ENCODE measurements at regions not wholly inside any gene's neighbourhood (a gene's known extent, or its start where the extent isn't known, plus 50 kb on each side); places are given as distances from the start of the nearest gene placed in this dataset.

- DNase-seq (ENCODE audit: low read depth in 4 of 4, low spot score in 2 of 4), result no peak
These were observed 184.0 kb upstream of the PARP11 start for GRCh38 chr12:4056910-4057845.

- DNase-seq (ENCODE audit: low read depth in 4 of 4, low spot score in 2 of 4), result no peak
These were observed 181.4 kb upstream of the PARP11 start for GRCh38 chr12:4054630-4055029.

DNA sequence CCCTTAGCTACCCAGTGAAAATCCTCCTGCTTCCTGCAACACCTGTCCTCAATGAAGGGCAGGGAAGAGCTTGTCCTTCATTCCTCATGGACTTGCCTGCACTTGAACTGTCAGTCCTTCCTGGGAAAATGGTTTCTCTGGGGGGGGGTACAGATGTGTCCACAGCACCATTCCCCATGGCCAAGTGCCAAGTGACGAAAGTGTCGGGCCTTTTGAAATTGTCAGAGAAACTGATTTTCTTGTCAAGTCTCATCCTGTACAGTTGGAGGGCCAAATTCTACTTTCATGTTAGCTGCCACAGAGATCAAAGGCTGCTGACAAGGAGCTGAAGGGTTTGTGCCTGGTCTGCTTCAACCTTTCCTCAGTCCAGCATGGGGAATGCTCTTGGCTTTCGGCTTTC lies 179.5 kb upstream of the PARP11 start:
- DNase-seq (ENCODE audit: low read depth in 4 of 4, low spot score in 2 of 4), result no peak

GRCh38 chr12:4051596-4051995 lies 178.4 kb upstream of the PARP11 start:
- no peak for DNase-seq (ENCODE audit: low read depth in 4 of 4, low spot score in 2 of 4)

- no peak for DNase-seq (ENCODE audit: low read depth in 4 of 4, low spot score in 2 of 4)
These were observed 177.1 kb upstream of the PARP11 start for GRCh38 chr12:4050340-4050739.

- DNase-seq (ENCODE audit: low read depth in 4 of 4, low spot score in 2 of 4), result no peak
These were observed 176.3 kb upstream of the PARP11 start for GRCh38 chr12:4049298-4050080.

- DNase-seq (ENCODE audit: low read depth in 4 of 4, low spot score in 2 of 4), result no peak
These were observed 174.2 kb upstream of the PARP11 start for GRCh38 chr12:4047421-4047820.

DNA sequence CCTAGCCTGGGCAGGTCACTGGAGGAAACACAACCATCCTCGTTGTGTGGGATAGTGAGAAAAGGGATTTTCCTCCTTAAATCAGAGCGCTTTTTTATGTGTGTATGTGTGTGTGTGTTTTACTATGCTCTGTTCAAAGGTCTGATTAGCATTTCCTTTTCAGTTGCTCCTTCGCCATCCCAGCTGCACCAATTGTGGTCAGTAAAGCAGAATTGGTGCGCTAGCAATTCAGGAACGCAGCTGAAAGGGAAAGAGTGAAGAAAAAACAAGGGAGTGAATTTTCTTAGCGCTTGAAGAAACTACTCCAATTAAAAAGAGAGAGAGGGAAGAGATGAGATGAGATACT lies 173.3 kb upstream of the PARP11 start:
- DNase-seq (ENCODE audit: low read depth in 4 of 4, low spot score in 2 of 4), result no peak

DNA sequence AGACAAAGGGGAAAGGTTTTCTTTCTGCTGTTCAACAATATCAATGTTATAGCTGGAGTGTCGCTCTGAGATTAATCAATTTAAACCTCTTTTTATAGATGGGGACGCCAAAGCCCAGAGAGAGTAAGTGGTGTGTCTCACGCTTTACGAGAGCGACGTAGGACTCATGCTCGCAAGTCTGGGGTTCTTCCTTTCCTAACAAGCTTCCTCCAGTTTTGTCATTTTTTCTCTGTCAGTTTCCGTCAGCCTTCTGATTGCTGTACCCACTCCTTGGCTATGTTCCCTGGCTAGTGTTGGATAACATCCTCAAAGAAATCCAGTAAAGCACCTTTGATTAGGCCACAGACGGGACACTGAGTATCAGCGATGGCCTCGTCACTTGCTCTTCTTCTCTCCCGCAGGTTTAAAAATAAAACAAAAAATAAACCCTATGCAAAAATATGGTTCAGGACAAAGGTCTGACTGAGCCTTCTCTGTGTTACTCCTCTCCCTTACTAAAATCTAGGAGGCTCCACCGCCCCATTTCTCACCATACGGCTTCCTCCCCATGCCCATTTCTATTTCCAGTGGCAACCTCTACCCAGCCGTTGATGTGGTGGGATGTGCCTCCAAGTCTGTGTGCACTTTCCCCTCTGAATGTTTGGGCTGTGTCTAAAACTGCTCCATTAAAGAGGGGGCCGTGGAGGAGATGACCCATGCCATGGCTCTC lies 172.7 kb upstream of the PARP11 start:
- DNase-seq (ENCODE audit: low read depth in 4 of 4, low spot score in 2 of 4), result no peak

DNA sequence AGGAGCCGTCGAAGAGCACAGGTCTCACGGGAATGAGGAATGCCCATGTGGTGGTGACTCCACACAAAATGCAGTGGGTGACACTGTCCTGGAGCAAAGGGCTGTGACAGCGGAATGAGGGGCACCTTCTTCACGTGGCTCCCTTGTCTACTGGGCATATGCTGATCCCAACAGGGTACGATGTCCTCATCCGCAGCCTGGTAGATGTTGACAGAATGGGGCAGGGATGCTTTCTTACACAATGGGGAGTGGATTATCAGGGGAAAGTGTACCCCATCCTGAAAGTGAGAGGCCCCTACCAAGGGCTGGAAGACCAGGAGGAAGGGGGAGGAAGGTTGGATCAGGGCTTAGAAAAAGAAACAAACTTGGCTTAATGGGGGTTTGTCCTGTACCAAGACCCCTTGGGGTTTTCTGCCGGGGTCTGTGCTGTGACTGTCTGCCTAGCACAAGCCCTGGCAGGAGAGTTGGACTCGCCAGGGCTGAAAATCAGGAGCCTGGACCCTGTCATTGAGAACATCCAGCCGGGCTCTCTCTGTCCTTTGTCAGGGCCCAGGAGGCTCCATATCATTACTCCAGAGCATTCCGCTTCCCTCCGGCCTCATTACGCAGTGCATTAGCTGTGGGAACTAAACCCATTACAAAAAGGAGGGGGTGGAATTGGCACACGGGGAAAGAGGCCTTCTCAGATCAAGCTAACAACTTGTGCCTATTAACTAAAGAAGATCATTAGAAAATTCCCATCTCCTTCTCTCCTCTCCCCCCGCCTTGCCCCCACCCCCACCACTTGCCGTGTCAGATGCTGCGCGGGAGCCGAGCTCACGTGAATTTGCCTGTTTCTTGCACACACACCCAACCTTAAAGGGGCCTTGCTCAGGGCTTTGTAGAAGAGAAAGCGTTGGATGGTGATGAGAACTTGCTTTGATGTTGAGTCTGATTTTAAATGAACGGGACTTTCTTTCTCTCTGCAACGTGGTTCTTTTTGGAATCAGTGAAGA lies 171.8 kb upstream of the PARP11 start:
- DNase-seq (ENCODE audit: low read depth in 4 of 4, low spot score in 2 of 4), result no peak

DNA sequence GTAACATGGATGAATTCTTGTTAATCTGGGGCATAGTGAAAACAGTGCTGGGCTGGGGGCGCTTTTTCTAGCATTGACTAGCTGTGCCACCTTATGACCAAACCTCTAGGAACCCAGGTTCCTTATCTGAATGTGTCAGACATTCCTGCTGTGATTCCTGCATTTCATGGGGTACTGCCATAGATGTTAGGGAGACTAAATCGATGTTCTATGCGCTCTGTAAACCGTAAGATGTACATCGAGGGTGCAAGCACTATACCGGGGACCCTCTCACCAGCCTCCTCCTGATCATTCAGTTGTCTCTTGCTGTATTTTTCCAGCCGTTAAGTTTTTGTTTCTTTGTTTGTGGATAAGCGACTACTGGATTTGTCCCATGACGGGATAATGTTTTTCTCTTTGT lies 170.9 kb upstream of the PARP11 start:
- DNase-seq (ENCODE audit: low read depth in 4 of 4, low spot score in 2 of 4), result no peak

DNA sequence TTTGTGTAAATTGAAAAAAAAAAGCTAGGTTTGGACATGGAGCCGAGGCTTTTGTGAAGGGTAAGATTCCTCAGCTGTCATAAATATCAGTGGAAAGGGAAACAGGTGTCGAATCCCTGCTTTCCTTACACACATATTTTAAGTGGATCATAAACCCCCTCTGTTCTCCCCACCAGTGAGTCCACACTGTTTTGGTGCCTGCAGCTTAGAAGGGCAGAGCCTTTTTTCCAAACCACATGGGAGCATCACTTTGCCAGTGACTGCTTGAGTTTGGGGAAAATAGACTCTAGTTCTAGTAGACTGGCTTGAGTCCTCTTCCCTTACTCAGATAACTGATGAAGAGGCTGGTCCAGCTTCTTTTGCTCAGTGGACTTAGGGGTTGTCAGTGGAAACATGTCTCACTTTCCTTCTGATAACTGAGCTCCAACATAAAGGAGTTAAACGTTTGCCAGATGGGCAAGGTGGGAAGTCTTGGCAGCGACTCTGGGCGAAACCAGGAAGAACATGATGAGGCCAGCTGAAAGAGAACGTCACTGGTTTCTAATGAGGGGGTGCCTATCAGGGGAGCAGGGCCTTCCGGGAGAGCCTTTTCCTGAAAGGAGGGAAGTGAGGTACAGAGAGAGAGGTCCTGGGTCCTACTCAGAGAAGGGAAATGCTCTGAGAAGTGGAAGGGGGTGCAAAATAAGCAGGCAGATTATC lies 168.1 kb upstream of the PARP11 start:
- no peak for DNase-seq (ENCODE audit: low read depth in 4 of 4, low spot score in 2 of 4)

DNA sequence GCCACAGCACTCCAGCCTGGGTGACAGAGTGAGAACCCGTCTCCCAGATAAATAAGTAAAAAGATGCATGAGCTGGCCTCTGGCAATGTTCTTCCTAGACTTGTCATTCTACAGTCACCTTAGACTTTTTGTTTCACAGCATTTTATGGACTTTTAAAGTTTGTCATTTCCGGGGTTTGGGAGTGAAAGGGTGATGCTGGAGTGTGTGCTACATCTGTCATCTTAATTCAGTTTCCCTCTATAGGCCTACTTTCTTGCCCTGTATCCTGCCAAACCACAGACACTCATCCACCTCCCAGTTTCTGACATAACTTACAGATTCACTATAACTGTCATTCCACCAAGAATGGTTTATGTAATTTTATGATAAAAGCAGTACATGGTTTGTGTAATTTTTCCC lies 166.7 kb upstream of the PARP11 start:
- no peak for DNase-seq (ENCODE audit: low read depth in 4 of 4, low spot score in 2 of 4)

GRCh38 chr12:4037747-4038312 lies 164.6 kb upstream of the PARP11 start:
- no peak for DNase-seq (ENCODE audit: low read depth in 4 of 4, low spot score in 2 of 4)

DNA sequence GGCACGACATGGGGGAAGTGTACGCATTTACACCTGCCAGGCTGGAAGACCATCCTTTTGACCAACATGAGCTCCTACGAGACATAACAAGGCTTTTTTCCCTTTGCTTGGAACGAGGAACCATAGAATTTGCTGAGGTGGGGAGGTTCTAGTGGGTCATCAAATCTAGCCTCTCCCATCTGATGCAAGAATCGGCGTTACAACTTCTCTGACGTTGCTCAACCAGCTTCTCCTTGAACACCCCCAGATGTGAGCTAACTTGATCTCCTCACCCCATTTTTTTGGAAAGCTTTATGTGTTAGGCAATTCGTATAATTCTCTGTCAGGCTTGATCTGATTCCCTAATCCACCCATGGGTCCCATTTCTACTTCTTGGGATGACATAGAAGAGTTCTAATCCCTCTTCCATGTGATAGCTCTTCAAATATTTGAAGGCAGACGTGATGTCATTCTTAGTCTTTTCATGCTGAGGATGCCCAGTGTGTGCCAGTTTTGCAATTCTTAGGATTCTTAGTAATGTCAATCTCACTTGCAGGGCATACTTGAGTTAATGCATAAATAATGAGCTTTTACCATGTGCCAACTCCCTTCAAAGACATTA lies 163.6 kb upstream of the PARP11 start:
- DNase-seq (ENCODE audit: low read depth in 4 of 4, low spot score in 2 of 4), result no peak

- DNase-seq (ENCODE audit: low read depth in 4 of 4, low spot score in 2 of 4), result peak in 2 of 4 donors; percentile 61 to 76
These were observed 161.7 kb upstream of the PARP11 start for GRCh38 chr12:4034921-4035320.

- DNase-seq (ENCODE audit: low read depth in 4 of 4, low spot score in 2 of 4), result no peak
These were observed 159.9 kb upstream of the PARP11 start for GRCh38 chr12:4032924-4033615.

- DNase-seq (ENCODE audit: low read depth in 4 of 4, low spot score in 2 of 4), result no peak
These were observed 158.6 kb upstream of the PARP11 start for GRCh38 chr12:4031703-4032291.

Data from left renal cortex interstitium (tissue), 4 donors.